ENCODE measurements at regions not wholly inside any gene's neighbourhood (a gene's known extent, or its start where the extent isn't known, plus 50 kb on each side); places are given as distances from the start of the nearest gene placed in this dataset.
"Not testable (repeated sequence)": the region's sequence is repeated elsewhere in the genome, so short reads cannot be mapped to it uniquely, and the experiment has no call there.

- H4K20me1 ChIP-seq (ENCODE audit: insufficient read depth): no peaks in the 10 kb centered on the region
- no peak overlapping the region for H3K4me2 ChIP-seq (ENCODE audit: low read length)
- H3K36me3 ChIP-seq (ENCODE audit: control insufficient read depth in 1 of 2, insufficient read depth in 2 of 2, low read length in 2 of 2): no peaks in the 10 kb centered on the region
- ChIA-PET POLR2A (no interaction called here), RAD21 (ENCODE audit: low non-redundant PET in 1 of 2, low total read pairs in 2 of 2, uncharacterized antibody in 2 of 2, unreplicated experiment in 2 of 2) (no interaction called here), CTCF (no interaction called here)
- H2AFZ ChIP-seq (ENCODE audit: low read depth, low read length, poor library complexity, severe bottlenecking): no peak overlapping the region
- no peaks in the 10 kb centered on the region for H3K9me3 ChIP-seq (ENCODE audit: control insufficient read depth in 1 of 2, insufficient read depth in 1 of 2, low read depth in 1 of 2, low read length in 2 of 2)
- H3K4me3 ChIP-seq (replicated peaks in 1 of 2; ENCODE audit: low read depth in 1 of 2, low read length in 2 of 2): no peak overlapping the region
- H3K27ac ChIP-seq (ENCODE audit: low read depth, low read length): no peak overlapping the region
- intact Hi-C loops (cut with micrococcal nuclease): no loop called here
- no peak for DNase-seq (ENCODE audit: low read depth, low spot score)
- H3K27me3 ChIP-seq (ENCODE audit: insufficient read depth, low read length): no peaks in the 10 kb centered on the region
- no peaks in the 10 kb centered on the region for H3K79me2 ChIP-seq (ENCODE audit: insufficient read depth, low read length)
- no peak for TF ChIP-seq ZFX (IDR thresholded peaks at IDR 0.05)
- TF ChIP-seq ELF1 (IDR thresholded peaks at IDR 0.05; ENCODE audit: borderline replicate concordance, low read depth): no peak
- TF ChIP-seq EZH2phosphoT487 (IDR thresholded peaks at IDR 0.05; ENCODE audit: borderline replicate concordance): no peak
- TF ChIP-seq REST (IDR thresholded peaks at IDR 0.05; ENCODE audit: low read depth): no peak
- TF ChIP-seq CBX3 (IDR thresholded peaks at IDR 0.05; ENCODE audit: low read depth): no peak
- TF ChIP-seq, protein P1, sequence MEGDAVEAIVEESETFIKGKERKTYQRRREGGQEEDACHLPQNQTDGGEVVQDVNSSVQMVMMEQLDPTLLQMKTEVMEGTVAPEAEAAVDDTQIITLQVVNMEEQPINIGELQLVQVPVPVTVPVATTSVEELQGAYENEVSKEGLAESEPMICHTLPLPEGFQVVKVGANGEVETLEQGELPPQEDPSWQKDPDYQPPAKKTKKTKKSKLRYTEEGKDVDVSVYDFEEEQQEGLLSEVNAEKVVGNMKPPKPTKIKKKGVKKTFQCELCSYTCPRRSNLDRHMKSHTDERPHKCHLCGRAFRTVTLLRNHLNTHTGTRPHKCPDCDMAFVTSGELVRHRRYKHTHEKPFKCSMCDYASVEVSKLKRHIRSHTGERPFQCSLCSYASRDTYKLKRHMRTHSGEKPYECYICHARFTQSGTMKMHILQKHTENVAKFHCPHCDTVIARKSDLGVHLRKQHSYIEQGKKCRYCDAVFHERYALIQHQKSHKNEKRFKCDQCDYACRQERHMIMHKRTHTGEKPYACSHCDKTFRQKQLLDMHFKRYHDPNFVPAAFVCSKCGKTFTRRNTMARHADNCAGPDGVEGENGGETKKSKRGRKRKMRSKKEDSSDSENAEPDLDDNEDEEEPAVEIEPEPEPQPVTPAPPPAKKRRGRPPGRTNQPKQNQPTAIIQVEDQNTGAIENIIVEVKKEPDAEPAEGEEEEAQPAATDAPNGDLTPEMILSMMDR (IDR thresholded peaks at IDR 0.05 in 2 of 3, conservative IDR thresholded peaks at IDR 0.05 in 1 of 3; ENCODE audit: borderline replicate concordance in 1 of 3, insufficient read depth in 1 of 3, low read depth in 2 of 3, low read length in 2 of 3): no peak
- TF ChIP-seq SP1 (IDR thresholded peaks at IDR 0.05; ENCODE audit: low read depth): no peak
- TF ChIP-seq POLR2A (IDR thresholded peaks at IDR 0.05; ENCODE audit: borderline replicate concordance, extremely low read depth, insufficient read depth, insufficient read length): no peak
- TF ChIP-seq ZNF274 (IDR thresholded peaks at IDR 0.05; ENCODE audit: low read depth, low read length): no peak
- no peak for TF ChIP-seq EZH2 (IDR thresholded peaks at IDR 0.05)
- no peak for TF ChIP-seq CEBPB (IDR thresholded peaks at IDR 0.05; ENCODE audit: low read depth)
- no peak for TF ChIP-seq ATF3 (IDR thresholded peaks at IDR 0.05)
- no peak for TF ChIP-seq EGR1 (IDR thresholded peaks at IDR 0.05; ENCODE audit: low read depth)
- TF ChIP-seq JUND (IDR thresholded peaks at IDR 0.05): no peak
- no peak for TF ChIP-seq SRF (IDR thresholded peaks at IDR 0.05; ENCODE audit: low read depth)
- TF ChIP-seq RAD21 (IDR thresholded peaks at IDR 0.05; ENCODE audit: low read depth): no peak
- H3K4me1 ChIP-seq (ENCODE audit: control insufficient read depth in 1 of 2, insufficient read depth in 2 of 2, low read length in 2 of 2): no peaks in the 10 kb centered on the region
- no peaks in the 10 kb centered on the region for H3K9me2 ChIP-seq (ENCODE audit: insufficient read depth)
- no TSS peak for BruUV-seq (replicated peaks)
- ATAC-seq: no peak
- H3K9ac ChIP-seq (ENCODE audit: low read length): no peak overlapping the region
Observed at GRCh38 chr7:121676168-121676567, 196.8 kb upstream of the PTPRZ1 start.

DNA sequence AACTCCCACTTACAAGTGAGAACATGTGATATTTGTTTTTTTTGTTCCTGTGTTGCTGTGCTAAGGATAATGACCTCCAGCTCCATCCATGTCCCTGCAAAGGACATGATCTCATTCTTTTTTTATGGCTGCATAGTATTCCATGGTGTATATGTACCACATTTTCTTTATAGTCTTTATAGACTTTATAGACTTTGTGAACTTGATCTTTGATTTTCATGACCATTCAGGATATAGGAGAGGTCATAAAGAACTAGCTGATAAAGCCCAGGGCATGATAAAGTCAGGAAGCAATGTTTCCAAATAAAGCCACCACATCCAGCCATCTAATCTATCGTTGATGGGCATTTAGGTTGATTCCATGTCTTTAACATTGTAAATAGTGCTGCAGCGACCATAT lies 198.5 kb upstream of the PTPRZ1 start:
- H3K4me3 ChIP-seq (replicated peaks in 1 of 2; ENCODE audit: low read depth in 1 of 2, low read length in 2 of 2); RAD21 ChIA-PET (ENCODE audit: low non-redundant PET in 1 of 2, low total read pairs in 2 of 2, uncharacterized antibody in 2 of 2, unreplicated experiment in 2 of 2); POLR2A ChIA-PET; H3K9me3 ChIP-seq (ENCODE audit: control insufficient read depth in 1 of 2, insufficient read depth in 1 of 2, low read depth in 1 of 2, low read length in 2 of 2); BruUV-seq (replicated peaks); H4K20me1 ChIP-seq (ENCODE audit: insufficient read depth); H2AFZ ChIP-seq (ENCODE audit: low read depth, low read length, poor library complexity, severe bottlenecking); H3K27me3 ChIP-seq (ENCODE audit: insufficient read depth, low read length); H3K79me2 ChIP-seq (ENCODE audit: insufficient read depth, low read length); ATAC-seq; intact Hi-C loops (cut with micrococcal nuclease); H3K4me1 ChIP-seq (ENCODE audit: control insufficient read depth in 1 of 2, insufficient read depth in 2 of 2, low read length in 2 of 2); H3K4me2 ChIP-seq (ENCODE audit: low read length); DNase-seq (ENCODE audit: low read depth, low spot score); H3K36me3 ChIP-seq (ENCODE audit: control insufficient read depth in 1 of 2, insufficient read depth in 2 of 2, low read length in 2 of 2); H3K9me2 ChIP-seq (ENCODE audit: insufficient read depth); H3K9ac ChIP-seq (ENCODE audit: low read length); CTCF ChIA-PET; H3K27ac ChIP-seq (ENCODE audit: low read depth, low read length): not testable (repeated sequence)
